Daoy (cell line): ENCODE measurements at regions not wholly inside any gene's neighbourhood (a gene's known extent, or its start where the extent isn't known, plus 50 kb on each side); places are given as distances from the start of the nearest gene placed in this dataset.
A peak's percentile ranks its signal among the peaks of the same experiment; 100 is the strongest.

Experiments used
- DNase-seq: peaks from one replicate; pipeline ENCODE4 v3.0.0-alpha.2; 2015; ENCODE audit warnings: low read depth

GRCh38 chr5:89041249-89041779, 158.3 kb upstream of the MEF2C start:
- DNase-seq: no peak

DNA sequence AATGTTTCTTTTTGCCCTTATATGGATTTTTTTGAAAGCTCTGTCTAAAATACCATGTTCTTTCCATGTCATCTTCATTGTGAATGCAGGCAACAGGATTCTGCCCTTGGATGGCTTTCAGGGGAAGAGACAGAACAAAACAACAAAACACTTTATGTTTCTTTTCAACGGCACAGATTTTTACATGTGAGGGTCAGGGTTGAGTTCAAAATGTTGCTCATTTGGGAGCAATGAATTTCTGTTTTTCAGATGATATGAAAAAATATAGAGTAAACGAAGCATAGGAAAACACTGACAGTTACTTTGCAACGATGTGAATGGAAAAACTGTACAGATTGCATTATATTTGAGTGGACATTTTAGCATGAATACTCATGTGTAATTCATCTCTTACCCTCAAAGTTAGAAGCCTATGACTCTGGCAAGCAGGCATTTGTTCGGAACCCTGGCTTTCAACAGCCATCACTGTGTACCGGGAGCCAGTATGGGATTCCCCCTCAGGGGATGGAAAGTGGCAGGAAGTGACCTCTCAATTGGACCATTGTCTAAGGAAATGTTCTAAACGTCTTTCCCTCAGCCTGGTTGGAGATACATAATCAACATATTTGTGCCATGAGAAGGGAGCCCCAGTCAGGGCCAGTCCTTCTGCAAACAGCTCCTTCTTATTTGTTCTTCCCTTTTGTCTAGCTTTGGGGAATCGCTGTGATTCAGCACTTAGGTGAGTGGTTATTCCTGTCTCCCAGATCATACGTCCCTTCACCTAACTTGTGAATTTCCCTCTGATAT, 153.9 kb upstream of the MEF2C start:
- DNase-seq: peak; percentile 64

- no peak for DNase-seq
Observed at GRCh38 chr5:89036166-89036565, 153.2 kb upstream of the MEF2C start.

DNA sequence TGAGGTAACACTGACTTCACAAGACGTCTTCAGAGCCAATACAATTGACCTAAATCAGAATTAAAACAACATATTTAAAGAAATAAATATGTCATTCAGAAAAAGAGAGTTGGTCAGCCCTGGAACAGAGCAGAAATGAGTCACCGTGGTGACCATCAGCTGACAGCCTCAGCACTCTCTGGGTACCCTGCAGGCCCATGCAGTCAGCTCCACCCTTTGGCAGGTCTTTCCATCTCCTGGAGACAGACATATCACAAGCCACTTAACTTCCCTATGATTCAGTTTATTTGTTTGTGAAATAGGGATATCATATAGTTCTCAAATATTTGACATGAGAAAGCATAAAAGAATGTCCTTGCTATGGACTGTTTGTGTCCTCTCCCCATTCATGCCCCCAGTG, 151.6 kb upstream of the MEF2C start:
- peak; percentile 33 for DNase-seq

DNA sequence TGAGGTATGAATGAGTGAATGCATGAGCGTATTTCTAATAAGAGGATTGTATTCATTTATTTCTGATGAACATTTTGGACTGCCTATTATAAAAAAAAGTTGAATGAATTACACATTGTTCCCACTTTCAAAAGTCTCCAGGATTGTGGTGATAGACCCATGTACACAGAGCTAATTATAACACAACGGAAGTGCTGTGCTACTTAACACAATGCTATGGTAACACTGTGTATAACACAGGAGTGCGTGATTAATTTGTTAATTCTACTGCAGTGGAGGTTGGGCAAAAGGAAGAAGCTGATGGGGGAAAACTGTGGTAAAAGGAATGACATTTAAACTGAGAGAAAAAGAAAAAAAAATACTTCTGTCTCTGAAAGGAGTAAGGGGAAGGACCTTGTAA, 147.8 kb upstream of the MEF2C start:
- no peak for DNase-seq

DNA sequence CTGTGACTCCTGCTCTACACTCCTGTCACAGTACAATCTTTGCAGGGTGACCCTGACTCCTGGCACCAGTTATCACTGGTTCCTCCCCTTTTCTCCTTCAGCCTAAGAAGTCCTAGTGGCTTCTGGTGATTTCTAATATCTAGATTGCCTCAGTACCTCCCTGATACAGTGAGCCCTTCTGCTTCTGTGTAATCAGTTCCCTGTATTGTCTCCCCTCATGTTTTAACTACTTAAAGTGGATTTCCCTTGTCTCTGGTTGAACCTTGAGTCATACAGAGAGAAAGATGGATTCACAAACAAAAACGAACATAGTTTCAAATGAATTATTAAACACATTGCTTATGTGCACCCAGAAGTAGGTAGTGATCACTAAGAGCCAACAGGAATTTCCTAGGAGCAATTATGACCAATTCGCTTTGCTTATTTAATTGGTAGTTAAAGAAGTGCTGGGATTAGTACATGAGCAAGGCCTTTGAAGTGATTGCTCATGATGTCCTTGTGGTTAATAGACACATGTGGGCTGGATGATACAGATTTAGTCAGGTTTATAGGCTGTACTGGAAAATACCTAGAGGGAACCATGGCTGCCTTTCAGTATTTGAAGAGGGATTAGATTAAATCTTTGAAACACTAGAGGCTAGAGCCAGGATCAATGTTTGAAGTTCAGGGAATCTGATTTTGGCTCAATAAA, 145.8 kb upstream of the MEF2C start:
- DNase-seq: peak; percentile 59

DNA sequence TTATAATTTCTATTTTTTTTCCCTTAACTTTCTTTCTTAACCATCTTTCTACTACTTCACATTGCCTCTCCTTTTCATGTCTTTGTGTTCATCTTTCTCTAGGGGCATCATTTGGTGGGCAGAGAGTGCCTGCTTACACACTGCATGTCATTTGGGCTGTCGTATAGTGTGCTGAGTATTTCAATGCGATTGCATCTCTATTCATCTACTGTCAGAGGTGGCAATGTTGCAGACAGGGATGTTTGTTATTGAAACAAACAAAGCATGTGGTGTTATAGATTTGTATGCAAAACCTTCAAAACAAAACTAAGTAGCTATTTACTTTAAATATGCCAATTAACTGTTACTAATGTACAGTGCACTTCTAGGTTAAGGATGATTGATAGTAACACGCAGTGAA, 141.1 kb upstream of the MEF2C start:
- no peak for DNase-seq

DNA sequence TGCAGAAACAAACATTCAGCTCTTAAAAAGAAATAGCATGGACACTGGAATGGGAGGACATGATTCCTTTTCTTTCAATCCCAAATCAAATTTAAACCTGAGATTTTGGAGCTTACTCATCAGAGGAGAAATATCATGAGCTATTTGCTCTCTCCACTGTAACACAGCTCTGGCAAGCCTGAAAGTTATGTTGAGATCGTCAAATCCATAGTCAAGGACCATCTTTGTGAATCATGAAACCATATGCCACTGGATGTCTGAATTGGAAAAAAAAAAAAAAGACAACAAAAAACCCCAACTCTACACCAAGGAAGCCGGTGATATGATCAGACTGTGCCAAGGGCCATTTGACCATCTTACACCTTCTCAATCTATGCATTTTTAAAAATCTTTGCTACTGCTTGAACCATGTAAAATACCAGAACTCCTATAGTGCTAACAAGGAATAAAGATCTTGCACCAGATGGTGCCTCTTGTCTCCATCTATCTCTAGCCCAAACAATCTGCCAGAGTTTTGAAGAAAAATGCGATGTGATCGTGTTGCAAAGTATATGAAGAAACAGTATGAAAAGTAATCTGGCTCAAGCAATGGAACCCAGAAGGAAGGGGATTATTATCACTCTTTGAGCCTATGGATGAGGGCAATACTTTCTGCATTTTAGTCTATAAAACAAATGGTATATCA, 138.1 kb upstream of the MEF2C start:
- DNase-seq: no peak

- DNase-seq: no peak
Observed at GRCh38 chr5:89016741-89017303, 133.8 kb upstream of the MEF2C start.

GRCh38 chr5:89015409-89015808, 132.4 kb upstream of the MEF2C start:
- no peak for DNase-seq

DNA sequence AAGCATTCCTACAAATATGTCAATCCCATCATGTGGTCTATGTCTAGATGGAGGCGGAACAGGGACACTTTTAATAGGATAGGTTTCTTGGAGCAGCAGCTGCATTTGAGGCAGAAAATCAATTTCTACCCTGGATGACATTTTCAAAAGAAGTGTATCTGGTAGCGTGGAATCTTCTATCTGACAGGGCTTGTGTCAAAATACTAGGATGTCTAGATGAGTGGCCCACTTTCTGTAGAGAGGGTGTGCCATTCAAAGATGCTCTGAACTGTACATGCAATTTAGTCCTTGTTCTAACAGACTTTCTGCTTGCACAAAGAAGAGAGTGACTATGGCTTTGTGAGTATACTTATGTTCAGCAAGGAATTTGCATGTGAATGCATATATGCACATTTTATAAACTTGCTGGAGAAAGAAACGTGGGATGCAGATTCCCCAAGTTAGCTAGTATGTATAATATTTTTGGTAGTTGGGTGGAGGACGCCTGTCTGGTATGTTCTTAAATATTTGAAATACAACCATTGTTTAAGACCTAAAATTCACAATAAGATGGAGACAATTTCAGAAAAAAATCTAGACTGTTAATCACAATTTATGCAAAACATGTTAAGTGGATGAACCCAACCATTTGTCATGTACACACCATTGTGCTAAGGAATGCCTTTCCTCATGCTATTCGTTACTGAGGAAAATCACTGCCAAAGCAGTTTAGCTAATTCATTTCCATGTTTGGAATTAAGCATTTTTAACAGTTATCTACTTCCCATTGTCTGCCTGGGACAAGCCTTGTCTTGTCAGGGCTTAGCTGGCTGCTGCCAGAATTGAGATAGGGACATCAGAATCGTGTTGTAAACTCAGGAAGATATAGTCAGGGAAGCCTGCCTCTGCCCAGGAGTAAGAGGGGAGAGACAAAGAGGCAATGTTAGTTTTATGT, 129.1 kb upstream of the MEF2C start:
- DNase-seq: no peak

DNA sequence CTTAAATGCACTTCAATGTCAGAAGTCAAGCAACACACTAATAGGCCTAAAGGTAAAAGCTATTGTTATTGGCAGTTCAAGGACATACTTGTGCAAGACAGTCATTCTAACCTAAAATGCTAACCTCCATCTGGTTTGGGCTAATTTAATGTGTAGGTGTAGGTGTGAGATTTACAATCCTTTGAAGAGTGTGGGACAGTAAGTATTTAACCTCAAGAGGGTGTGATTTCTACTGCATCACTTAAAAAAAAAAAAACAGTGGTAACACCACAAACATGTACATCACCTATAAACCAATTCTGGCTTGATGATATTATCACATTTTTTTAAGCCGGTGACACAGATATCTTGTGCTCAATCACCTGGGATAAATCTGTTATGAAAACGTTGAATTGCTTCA, 127.5 kb upstream of the MEF2C start:
- no peak for DNase-seq

- DNase-seq: no peak
Observed at GRCh38 chr5:89008291-89008690, 125.3 kb upstream of the MEF2C start.

DNA sequence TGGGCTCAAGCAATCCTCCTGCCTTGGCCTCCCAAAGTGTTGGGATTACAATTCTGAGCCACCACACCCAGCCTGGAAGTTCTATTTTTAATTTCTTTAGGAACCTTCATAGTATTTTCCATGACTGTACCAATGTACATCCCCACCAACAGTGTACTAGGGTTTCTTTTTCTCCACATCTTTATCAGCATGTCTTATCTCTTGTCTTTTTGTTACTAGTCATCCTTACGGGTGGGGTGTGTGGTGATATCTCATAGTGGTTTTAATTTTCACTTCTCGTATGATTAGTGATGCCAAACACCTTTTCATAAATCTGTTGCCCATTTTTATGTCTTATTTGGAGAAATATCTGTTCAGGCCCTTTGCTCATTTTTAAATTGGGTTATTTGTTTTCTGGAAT, 123.0 kb upstream of the MEF2C start:
- no peak for DNase-seq

DNA sequence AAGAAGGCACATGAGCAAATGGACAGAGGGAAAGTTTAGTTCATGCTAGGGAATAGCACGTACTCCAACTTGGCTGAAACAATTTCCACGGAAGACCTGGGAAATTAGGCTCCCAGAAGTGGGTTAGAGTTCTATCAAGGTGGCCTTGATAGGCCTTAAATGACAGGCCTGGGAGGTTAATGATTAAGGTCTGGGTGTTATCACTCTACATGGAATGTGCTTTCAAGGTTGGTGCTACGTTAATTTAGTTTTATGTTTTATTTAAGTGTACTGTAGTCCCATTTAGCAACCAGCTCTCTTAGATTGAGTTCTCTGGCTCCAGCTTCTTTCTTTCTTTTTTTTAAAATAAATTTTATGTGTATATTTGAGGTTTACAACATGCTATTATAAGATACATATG, 121.4 kb upstream of the MEF2C start:
- DNase-seq: no peak

DNA sequence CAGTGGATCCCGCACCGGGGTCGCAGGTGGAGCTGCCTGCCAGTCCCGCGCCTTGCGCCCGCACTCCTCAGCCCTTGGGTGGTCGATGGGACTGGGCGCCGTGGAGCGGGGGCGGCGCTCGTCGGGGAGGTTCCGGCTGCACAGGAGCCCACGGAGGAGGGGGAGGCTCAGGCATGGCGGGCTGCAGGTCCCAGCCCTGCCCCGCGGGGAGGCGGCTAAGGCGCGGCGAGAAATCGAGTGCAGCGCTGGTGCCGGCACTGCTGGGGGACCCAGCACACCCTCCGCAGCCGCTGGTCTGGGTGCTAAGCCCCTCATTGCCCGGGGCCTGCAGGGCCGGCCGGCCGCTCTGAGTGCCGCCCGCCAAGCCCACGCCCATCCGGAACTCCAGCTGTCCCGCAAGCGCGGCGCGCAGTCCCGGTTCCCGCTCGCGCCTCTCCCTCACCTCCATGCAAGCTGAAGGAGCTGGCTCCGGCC, 120.6 kb upstream of the MEF2C start:
- DNase-seq: no peak

DNA sequence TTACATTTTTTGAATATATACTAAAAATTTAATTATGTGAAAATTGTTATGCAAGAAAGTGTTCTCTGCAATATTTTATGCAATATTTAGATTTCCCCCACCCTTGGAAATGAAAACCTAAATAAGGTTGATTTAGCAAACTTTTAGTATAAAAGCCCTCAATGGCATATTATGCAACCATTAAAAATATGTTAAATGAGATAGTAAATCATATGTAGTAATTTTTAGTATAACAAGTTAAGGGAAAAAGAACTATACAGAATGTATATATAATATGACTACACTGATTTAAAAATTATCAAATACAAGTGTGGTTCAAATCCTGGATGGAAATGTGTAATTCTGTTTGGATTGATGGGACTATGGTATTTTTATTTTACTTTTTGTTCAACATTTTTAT, 116.9 kb upstream of the MEF2C start:
- no peak for DNase-seq

- no peak for DNase-seq
Observed at GRCh38 chr5:88997937-88998336, 115.0 kb upstream of the MEF2C start.

DNA sequence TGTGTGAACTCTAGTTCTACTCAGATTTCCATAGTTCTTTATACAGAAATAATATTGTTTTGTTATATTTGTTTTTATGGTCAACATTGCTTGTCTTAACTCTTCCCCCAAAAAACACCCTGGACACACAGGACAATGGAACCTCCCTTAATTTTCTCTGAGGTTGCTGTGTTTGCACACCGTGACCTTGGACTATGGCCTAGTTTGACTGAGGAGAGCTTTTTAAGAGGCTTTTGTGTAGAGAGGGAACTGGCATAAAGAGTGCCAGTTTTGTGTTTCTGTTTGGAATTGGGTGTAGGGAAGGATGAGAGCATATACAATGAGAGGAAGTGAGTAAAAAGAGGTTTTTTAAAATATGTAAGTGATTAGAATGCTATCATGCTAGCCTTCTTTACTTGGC, 101.1 kb upstream of the MEF2C start:
- no peak for DNase-seq

DNA sequence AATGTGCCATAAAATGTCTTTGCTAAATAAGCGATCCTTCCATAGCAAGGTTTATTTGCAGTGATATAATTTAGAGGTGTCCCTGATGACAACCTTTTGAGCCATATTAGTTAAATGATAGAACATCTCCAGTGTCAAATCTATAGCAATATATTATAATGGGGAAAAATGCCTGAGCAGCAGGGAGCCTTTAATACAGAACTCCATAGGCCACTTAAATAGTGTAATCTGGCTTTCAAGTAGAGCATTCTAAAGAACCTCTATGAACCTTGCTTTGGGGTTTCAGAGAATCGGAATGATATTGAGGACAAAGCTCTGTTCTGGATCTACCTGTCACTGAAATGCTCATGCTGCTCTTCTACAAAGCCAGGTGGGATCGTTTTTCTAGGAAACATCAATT, 96.7 kb upstream of the MEF2C start:
- no peak for DNase-seq

DNA sequence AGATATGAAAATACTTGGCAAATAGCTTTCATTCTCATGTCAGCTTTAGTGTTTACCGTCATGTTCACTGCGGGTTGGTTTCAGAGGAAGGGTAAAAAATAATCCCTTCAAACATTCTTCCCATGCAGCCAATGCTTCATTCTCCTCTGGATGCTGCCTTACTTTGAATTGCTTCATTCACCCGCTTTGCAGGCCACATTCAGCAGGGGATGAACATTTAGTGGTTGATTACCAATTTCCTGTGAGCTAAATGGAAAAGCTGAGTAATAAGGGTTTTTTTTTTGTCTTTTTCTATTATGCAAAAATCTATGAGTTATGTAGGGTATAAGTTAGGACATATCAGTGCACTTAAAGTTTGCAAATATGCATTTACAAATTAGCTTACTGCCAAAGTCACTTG, 96.3 kb upstream of the MEF2C start:
- peak; percentile 17 for DNase-seq
